ENCODE measurements at regions not wholly inside any gene's neighbourhood (a gene's known extent, or its start where the extent isn't known, plus 50 kb on each side); places are given as distances from the start of the nearest gene placed in this dataset.

DNA sequence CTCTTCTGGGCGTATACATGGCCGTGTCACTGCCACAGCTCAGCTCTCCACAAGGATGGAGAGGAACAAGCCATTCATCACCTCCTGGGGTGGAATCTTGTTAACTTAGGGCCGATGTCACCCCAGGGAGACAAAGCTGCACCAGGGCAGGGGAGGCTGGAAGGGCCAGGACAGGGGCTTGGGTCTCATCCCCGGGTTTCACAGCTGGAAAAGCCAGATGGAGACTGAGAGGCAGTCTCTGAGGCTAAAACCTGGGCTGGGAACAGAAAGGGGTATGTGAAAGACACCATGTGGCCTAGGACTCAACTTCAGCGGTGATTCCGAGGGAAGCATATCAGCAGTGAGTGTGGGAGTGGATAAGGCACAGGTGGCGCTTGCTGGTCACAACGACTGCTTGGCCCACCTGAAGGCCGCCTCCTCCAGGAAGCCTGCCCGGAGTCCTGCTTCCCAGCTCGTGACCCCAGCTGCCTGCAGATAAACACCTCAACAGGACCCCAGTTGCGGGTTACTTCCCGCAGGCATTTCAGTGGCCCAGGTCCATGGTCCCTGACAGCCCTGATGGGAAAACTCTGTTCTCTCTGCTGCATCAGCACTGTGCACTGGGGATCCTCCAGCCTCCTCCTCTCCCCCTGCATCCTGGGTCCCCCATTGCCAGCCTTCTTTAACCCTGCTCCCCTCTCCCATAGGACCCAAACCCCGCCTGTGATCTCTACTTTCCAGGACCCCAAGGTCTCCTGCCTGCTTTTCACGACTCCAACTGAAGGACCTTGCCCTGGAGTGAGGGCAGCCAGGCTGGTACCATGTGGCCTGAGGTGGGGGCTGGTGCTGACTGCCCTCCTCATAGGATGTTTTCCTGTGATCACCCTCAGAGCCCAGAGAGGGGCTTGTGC, 51.7 kb upstream of the FCN1 start:
- TF ChIP-seq ZNF274 (IDR thresholded peaks at IDR 0.05; ENCODE audit: low read depth, low read length) = no peak
- no peak for TF ChIP-seq YY1 (IDR thresholded peaks at IDR 0.05; ENCODE audit: insufficient read depth, insufficient read length)

Measured in NT2/D1 (cell line).